ENCODE measurements at regions not wholly inside any gene's neighbourhood (a gene's known extent, or its start where the extent isn't known, plus 50 kb on each side); places are given as distances from the start of the nearest gene placed in this dataset.

DNA sequence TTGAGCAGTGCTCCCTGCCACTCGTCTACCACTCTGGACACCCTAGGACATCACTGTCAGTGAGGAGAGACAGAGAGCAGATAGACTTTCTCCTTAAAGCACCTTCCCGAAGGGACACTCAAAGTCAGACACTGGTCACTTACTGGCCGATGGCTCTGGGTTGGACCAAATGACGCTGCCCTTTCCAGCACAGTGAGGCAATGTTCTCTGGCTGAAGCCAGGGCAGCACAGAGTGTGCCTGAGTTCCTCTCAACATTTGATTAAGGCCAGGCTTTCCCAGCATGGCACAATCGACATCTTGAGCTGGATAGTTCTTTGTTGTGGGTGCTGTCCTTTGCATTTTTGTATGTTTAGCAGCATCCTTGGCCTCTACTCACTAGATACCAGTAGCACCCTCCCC lies 206.2 kb downstream of the CSNK2A3 start (continued):
- TF ChIP-seq NR2C2 (CRISPR knock-in tag; IDR thresholded peaks at IDR 0.05) (no peak), JAZF1 (CRISPR knock-in tag; IDR thresholded peaks at IDR 0.05) (no peak), MYBL2 (CRISPR knock-in tag; IDR thresholded peaks at IDR 0.05) (no peak), EMX1 (CRISPR knock-in tag; IDR thresholded peaks at IDR 0.05) (no peak)

DNA sequence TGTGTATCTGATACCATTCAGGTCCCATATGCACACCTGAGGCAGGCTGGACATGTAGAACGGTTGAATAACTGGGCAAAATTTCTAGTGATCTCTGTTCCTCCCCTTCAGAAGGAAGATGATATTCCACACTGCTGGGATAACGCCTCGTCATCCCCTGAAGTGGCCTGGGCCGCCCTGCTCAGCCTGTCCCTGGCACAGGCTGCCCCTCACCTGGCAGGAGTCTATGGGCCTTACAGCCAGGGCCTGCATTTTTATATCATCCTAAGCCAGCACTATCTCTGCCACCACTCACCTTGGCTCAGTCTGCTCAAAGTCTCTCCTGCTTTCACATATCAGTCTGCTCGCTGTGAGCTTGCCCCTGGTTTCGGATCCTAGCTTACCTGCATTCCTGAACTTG lies 209.2 kb downstream of the CSNK2A3 start:
- no peak for ATAC-seq
- POLR2A ChIA-PET, result no interaction called here
- TF ChIP-seq ZNF671 (CRISPR knock-in tag; IDR thresholded peaks at IDR 0.05), result no peak
- TF ChIP-seq, protein P1, sequence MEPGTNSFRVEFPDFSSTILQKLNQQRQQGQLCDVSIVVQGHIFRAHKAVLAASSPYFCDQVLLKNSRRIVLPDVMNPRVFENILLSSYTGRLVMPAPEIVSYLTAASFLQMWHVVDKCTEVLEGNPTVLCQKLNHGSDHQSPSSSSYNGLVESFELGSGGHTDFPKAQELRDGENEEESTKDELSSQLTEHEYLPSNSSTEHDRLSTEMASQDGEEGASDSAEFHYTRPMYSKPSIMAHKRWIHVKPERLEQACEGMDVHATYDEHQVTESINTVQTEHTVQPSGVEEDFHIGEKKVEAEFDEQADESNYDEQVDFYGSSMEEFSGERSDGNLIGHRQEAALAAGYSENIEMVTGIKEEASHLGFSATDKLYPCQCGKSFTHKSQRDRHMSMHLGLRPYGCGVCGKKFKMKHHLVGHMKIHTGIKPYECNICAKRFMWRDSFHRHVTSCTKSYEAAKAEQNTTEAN (CRISPR knock-in tag; IDR thresholded peaks at IDR 0.05), result no peak
- TF ChIP-seq, protein P2, sequence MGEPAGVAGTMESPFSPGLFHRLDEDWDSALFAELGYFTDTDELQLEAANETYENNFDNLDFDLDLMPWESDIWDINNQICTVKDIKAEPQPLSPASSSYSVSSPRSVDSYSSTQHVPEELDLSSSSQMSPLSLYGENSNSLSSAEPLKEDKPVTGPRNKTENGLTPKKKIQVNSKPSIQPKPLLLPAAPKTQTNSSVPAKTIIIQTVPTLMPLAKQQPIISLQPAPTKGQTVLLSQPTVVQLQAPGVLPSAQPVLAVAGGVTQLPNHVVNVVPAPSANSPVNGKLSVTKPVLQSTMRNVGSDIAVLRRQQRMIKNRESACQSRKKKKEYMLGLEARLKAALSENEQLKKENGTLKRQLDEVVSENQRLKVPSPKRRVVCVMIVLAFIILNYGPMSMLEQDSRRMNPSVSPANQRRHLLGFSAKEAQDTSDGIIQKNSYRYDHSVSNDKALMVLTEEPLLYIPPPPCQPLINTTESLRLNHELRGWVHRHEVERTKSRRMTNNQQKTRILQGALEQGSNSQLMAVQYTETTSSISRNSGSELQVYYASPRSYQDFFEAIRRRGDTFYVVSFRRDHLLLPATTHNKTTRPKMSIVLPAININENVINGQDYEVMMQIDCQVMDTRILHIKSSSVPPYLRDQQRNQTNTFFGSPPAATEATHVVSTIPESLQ (CRISPR knock-in tag; IDR thresholded peaks at IDR 0.05), result no peak
- TF ChIP-seq, protein P3, sequence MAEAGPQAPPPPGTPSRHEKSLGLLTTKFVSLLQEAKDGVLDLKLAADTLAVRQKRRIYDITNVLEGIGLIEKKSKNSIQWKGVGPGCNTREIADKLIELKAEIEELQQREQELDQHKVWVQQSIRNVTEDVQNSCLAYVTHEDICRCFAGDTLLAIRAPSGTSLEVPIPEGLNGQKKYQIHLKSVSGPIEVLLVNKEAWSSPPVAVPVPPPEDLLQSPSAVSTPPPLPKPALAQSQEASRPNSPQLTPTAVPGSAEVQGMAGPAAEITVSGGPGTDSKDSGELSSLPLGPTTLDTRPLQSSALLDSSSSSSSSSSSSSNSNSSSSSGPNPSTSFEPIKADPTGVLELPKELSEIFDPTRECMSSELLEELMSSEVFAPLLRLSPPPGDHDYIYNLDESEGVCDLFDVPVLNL (CRISPR knock-in tag; IDR thresholded peaks at IDR 0.05; ENCODE audit: borderline replicate concordance, low read depth), result no peak
- no peak for TF ChIP-seq CBFB (CRISPR knock-in tag; IDR thresholded peaks at IDR 0.05; ENCODE audit: low read depth)
- TF ChIP-seq MXD4 (CRISPR knock-in tag; IDR thresholded peaks at IDR 0.05; ENCODE audit: borderline replicate concordance), result no peak
- no peak for TF ChIP-seq NFYB (CRISPR knock-in tag; conservative IDR thresholded peaks at IDR 0.05; ENCODE audit: low read depth)
- TF ChIP-seq, protein P4, sequence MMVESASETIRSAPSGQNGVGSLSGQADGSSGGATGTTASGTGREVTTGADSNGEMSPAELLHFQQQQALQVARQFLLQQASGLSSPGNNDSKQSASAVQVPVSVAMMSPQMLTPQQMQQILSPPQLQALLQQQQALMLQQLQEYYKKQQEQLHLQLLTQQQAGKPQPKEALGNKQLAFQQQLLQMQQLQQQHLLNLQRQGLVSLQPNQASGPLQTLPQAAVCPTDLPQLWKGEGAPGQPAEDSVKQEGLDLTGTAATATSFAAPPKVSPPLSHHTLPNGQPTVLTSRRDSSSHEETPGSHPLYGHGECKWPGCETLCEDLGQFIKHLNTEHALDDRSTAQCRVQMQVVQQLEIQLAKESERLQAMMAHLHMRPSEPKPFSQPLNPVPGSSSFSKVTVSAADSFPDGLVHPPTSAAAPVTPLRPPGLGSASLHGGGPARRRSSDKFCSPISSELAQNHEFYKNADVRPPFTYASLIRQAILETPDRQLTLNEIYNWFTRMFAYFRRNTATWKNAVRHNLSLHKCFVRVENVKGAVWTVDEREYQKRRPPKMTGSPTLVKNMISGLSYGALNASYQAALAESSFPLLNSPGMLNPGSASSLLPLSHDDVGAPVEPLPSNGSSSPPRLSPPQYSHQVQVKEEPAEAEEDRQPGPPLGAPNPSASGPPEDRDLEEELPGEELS (CRISPR knock-in tag; IDR thresholded peaks at IDR 0.05), result no peak
- no peak for TF ChIP-seq NFATC4 (CRISPR knock-in tag; IDR thresholded peaks at IDR 0.05)
- no peak for TF ChIP-seq ZNF263 (CRISPR knock-in tag; IDR thresholded peaks at IDR 0.05; ENCODE audit: low read depth)
- TF ChIP-seq, protein P5, sequence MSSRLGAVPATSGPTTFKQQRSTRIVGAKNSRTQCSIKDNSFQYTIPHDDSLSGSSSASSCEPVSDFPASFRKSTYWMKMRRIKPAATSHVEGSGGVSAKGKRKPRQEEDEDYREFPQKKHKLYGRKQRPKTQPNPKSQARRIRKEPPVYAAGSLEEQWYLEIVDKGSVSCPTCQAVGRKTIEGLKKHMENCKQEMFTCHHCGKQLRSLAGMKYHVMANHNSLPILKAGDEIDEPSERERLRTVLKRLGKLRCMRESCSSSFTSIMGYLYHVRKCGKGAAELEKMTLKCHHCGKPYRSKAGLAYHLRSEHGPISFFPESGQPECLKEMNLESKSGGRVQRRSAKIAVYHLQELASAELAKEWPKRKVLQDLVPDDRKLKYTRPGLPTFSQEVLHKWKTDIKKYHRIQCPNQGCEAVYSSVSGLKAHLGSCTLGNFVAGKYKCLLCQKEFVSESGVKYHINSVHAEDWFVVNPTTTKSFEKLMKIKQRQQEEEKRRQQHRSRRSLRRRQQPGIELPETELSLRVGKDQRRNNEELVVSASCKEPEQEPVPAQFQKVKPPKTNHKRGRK (CRISPR knock-in tag; IDR thresholded peaks at IDR 0.05; ENCODE audit: borderline replicate concordance), result no peak
- no peak for TF ChIP-seq CREM (CRISPR knock-in tag; IDR thresholded peaks at IDR 0.05)
- TF ChIP-seq, protein P6, sequence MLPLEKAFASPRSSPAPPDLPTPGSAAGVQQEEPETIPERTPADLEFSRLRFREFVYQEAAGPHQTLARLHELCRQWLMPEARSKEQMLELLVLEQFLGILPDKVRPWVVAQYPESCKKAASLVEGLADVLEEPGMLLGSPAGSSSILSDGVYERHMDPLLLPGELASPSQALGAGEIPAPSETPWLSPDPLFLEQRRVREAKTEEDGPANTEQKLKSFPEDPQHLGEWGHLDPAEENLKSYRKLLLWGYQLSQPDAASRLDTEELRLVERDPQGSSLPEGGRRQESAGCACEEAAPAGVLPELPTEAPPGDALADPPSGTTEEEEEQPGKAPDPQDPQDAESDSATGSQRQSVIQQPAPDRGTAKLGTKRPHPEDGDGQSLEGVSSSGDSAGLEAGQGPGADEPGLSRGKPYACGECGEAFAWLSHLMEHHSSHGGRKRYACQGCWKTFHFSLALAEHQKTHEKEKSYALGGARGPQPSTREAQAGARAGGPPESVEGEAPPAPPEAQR (CRISPR knock-in tag; IDR thresholded peaks at IDR 0.05), result no peak
- TF ChIP-seq, protein P7, sequence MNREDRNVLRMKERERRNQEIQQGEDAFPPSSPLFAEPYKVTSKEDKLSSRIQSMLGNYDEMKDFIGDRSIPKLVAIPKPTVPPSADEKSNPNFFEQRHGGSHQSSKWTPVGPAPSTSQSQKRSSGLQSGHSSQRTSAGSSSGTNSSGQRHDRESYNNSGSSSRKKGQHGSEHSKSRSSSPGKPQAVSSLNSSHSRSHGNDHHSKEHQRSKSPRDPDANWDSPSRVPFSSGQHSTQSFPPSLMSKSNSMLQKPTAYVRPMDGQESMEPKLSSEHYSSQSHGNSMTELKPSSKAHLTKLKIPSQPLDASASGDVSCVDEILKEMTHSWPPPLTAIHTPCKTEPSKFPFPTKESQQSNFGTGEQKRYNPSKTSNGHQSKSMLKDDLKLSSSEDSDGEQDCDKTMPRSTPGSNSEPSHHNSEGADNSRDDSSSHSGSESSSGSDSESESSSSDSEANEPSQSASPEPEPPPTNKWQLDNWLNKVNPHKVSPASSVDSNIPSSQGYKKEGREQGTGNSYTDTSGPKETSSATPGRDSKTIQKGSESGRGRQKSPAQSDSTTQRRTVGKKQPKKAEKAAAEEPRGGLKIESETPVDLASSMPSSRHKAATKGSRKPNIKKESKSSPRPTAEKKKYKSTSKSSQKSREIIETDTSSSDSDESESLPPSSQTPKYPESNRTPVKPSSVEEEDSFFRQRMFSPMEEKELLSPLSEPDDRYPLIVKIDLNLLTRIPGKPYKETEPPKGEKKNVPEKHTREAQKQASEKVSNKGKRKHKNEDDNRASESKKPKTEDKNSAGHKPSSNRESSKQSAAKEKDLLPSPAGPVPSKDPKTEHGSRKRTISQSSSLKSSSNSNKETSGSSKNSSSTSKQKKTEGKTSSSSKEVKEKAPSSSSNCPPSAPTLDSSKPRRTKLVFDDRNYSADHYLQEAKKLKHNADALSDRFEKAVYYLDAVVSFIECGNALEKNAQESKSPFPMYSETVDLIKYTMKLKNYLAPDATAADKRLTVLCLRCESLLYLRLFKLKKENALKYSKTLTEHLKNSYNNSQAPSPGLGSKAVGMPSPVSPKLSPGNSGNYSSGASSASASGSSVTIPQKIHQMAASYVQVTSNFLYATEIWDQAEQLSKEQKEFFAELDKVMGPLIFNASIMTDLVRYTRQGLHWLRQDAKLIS (CRISPR knock-in tag; IDR thresholded peaks at IDR 0.05; ENCODE audit: borderline replicate concordance), result no peak
- Mint-ChIP-seq H3K27ac (no peak overlapping the region), H3K9me3 (peaks cover 9% of the 10 kb centered on the region), H3K36me3 (peaks cover 5% of the 10 kb centered on the region; the same call in 1 of the 2 replicates), H3K4me1 (peaks cover 12% of the 10 kb centered on the region), H3K4me3 (no peak overlapping the region), H3K27me3 (ENCODE audit: low read depth) (peaks cover 3% of the 10 kb centered on the region)
- CTCF ChIA-PET, result interaction anchor here (0.7 to 1.0 kb wide), 2 partner anchors 74 to 116 kb away, joined by 3 to 4 read pairs; no protein-coding TSS in a partner anchor
- no peak for DNase-seq (ENCODE audit: low spot score)
